ENCODE measurements at regions not wholly inside any gene's neighbourhood (a gene's known extent, or its start where the extent isn't known, plus 50 kb on each side); places are given as distances from the start of the nearest gene placed in this dataset.
"Not testable (repeated sequence)": the region's sequence is repeated elsewhere in the genome, so short reads cannot be mapped to it uniquely, and the experiment has no call there.

- not testable (repeated sequence) for TF ChIP-seq CTCF (IDR thresholded peaks at IDR 0.05; ENCODE audit: low read length); EZH2 (optimal IDR thresholded peaks at IDR 0.05; ENCODE audit: low read depth, low read length)
These were observed 376.4 kb upstream of the MEX3C start for GRCh38 chr18:51573886-51574285.
